KMS-11 (cell line): ENCODE measurements at regions not wholly inside any gene's neighbourhood (a gene's known extent, or its start where the extent isn't known, plus 50 kb on each side); places are given as distances from the start of the nearest gene placed in this dataset.

Experiments used
- H2AFZ ChIP-seq: fragments of 200-600 bp; sonication (generic); 2 replicates; pipeline ENCODE4 v1.6.1; 2016; ENCODE audit warnings: antibody characterized with exemption, mixed run types, low read depth
- H3K27ac ChIP-seq: fragments of 200-600 bp; sonication (generic); 2 replicates; pipeline ENCODE4 v1.6.1; 2016; ENCODE audit warnings: mild to moderate bottlenecking, mixed run types
- H3K27me3 ChIP-seq: fragments of 200-600 bp; sonication (generic); 2 replicates; pipeline ENCODE4 v1.6.1; 2017; ENCODE audit warnings: mild to moderate bottlenecking, low read depth, mixed run types, moderate library complexity; ENCODE audit not compliant: insufficient read depth
- H3K36me3 ChIP-seq: fragments of 200-600 bp; sonication (generic); 2 replicates; pipeline ENCODE4 v1.6.1; 2017; ENCODE audit warnings: mild to moderate bottlenecking, mixed run types; ENCODE audit not compliant: insufficient read depth
- H3K4me1 ChIP-seq: fragments of 200-600 bp; sonication (generic); 2 replicates; pipeline ENCODE4 v1.6.1; 2016; ENCODE audit warnings: mild to moderate bottlenecking, low read depth, mixed run types; ENCODE audit not compliant: poor library complexity, severe bottlenecking
- H3K4me2 ChIP-seq: fragments of 200-600 bp; sonication (generic); 2 replicates; pipeline ENCODE4 v1.7.0; 2016; ENCODE audit warnings: mild to moderate bottlenecking, mixed run types
- H3K4me3 ChIP-seq: fragments of 200-600 bp; sonication (generic); IDR thresholded peaks from 2 replicates; pipeline ENCODE4 v1.6.1; 2017; ENCODE audit warnings: low read depth, low read length, mixed read lengths; ENCODE audit not compliant: insufficient read depth
- H3K79me2 ChIP-seq: fragments of 200-600 bp; sonication (generic); 2 replicates; pipeline ENCODE4 v1.6.1; 2016; ENCODE audit warnings: low read depth, mixed run types; ENCODE audit not compliant: insufficient read depth
- H3K9ac ChIP-seq: fragments of 200-600 bp; sonication (generic); 2 replicates; pipeline ENCODE4 v1.6.1; 2016; ENCODE audit warnings: mild to moderate bottlenecking, mixed run types
- H4K20me1 ChIP-seq: fragments of 200-600 bp; sonication (generic); 2 replicates; pipeline ENCODE4 v1.6.1; 2016; ENCODE audit warnings: mild to moderate bottlenecking, mixed run types; ENCODE audit not compliant: insufficient read depth
- CTCF ChIP-seq: fragments of 200-600 bp; sonication (generic); conservative IDR thresholded peaks from 2 replicates; pipeline ENCODE4 v1.6.1; 2017; ENCODE audit warnings: low read depth, mild to moderate bottlenecking, antibody characterized with exemption, low read length, moderate library complexity, mixed read lengths

- H3K4me3 ChIP-seq, result no peak overlapping the region
- TF ChIP-seq CTCF, result no peak
Measured at GRCh38 chr4:184896868-184897715, 71.3 kb upstream of the ACSL1 start.

GRCh38 chr4:184897895-184898294, 72.1 kb upstream of the ACSL1 start:
- Histone ChIP-seq H4K20me1 (no peaks in the 10 kb centered on the region), H3K9ac (no peak overlapping the region), H3K4me2 (no peak overlapping the region), H3K36me3 (no peaks in the 10 kb centered on the region), H2AFZ (no peak overlapping the region), H3K27ac (no peak overlapping the region), H3K4me3 (no peak overlapping the region), H3K4me1 (no peaks in the 10 kb centered on the region), H3K27me3 (no peaks in the 10 kb centered on the region), H3K79me2 (no peaks in the 10 kb centered on the region)
- no peak for TF ChIP-seq CTCF

More at GRCh38 chr4:184896868-184897715, 71.3 kb upstream of the ACSL1 start:
- H4K20me1 ChIP-seq, result no peaks in the 10 kb centered on the region
- no peaks in the 10 kb centered on the region for H3K36me3 ChIP-seq
- H3K4me1 ChIP-seq, result no peaks in the 10 kb centered on the region
- H3K4me2 ChIP-seq, result no peak overlapping the region
- no peaks in the 10 kb centered on the region for H3K79me2 ChIP-seq
- H3K27ac ChIP-seq, result no peak overlapping the region
- H3K9ac ChIP-seq, result no peak overlapping the region
- no peaks in the 10 kb centered on the region for H3K27me3 ChIP-seq
- no peak overlapping the region for H2AFZ ChIP-seq

- Histone ChIP-seq H3K4me1 (no peaks in the 10 kb centered on the region), H2AFZ (no peak overlapping the region), H3K79me2 (no peaks in the 10 kb centered on the region), H3K27me3 (no peaks in the 10 kb centered on the region), H3K9ac (no peak overlapping the region), H3K4me2 (no peak overlapping the region), H3K4me3 (no peak overlapping the region), H3K27ac (no peak overlapping the region), H3K36me3 (no peaks in the 10 kb centered on the region), H4K20me1 (no peaks in the 10 kb centered on the region)
- no peak for TF ChIP-seq CTCF
Measured at GRCh38 chr4:184898793-184899192, 73.0 kb upstream of the ACSL1 start.

- Histone ChIP-seq H3K4me3 (no peak overlapping the region), H3K4me1 (no peaks in the 10 kb centered on the region), H3K9ac (no peak overlapping the region), H3K27me3 (no peaks in the 10 kb centered on the region), H3K79me2 (no peaks in the 10 kb centered on the region), H3K4me2 (no peak overlapping the region), H2AFZ (no peak overlapping the region), H3K36me3 (no peaks in the 10 kb centered on the region), H4K20me1 (no peaks in the 10 kb centered on the region), H3K27ac (no peak overlapping the region)
- no peak for TF ChIP-seq CTCF
Measured at GRCh38 chr4:184899261-184900134, 73.7 kb upstream of the ACSL1 start.
